ENCODE measurements at regions not wholly inside any gene's neighbourhood (a gene's known extent, or its start where the extent isn't known, plus 50 kb on each side); places are given as distances from the start of the nearest gene placed in this dataset.

DNA sequence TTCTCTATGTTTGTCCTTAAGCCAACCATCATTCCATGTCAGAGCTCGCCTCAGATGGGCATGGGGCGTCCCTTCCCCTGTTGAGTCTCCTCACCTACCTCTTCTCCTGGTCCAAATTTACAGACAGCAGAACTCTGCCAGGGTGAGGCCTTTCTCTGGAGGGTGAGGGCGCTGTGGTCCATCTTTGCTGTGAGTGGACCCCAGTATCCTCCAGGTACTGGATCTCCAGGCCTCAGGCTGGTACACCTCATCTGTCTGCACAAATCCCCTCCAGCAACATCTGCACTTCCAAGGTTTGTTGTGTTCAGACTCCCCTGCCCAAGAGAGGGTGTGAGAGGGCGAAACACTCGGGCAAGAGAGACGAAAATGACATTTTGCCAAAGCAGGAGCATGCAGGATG lies 63.9 kb upstream of the EDAR start:
- TF ChIP-seq YY1 (IDR thresholded peaks at IDR 0.05; ENCODE audit: insufficient read depth, insufficient read length) (no peak), ZNF274 (IDR thresholded peaks at IDR 0.05; ENCODE audit: low read depth, low read length) (no peak)
